ELR (cell line): ENCODE measurements at regions not wholly inside any gene's neighbourhood (a gene's known extent, or its start where the extent isn't known, plus 50 kb on each side); places are given as distances from the start of the nearest gene placed in this dataset.

Experiments
- DNase-seq: peaks from one replicate; pipeline ENCODE4 v3.0.0-alpha.2; 2015; ENCODE audit warnings: low read depth

DNA sequence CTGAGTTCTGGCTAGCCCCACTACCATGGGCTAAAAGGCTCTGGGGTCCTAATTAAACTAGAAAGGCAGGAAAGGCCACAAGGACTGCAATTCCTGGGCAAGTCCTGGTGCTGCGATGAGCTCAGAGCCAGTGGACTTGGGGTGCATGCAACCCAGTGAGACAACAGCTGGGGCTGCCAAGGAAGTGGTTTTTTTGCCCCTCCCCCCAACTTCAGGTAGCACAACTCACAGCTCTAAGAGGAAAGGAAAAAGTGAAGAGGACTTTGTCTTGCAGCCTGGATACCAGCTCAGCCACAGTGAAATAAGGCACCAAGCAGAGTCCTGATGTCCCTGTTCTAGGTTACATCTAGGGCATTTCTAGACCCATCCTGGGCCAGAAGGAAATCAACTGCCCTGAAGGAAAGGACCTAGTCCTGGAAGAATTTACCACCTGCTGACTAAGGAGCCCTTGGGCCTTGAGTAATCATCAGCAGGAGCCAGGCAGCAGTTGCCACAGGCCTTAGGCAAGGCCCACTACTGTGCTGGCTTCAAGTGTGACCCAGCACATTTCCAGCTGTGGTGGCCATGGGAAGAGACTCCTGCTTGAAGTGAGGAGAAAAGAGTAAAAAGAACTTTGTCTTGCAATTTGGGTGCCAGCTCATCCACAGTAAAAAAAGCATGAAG, 358.4 kb downstream of the BTBD3 start:
- no peak for DNase-seq

DNA sequence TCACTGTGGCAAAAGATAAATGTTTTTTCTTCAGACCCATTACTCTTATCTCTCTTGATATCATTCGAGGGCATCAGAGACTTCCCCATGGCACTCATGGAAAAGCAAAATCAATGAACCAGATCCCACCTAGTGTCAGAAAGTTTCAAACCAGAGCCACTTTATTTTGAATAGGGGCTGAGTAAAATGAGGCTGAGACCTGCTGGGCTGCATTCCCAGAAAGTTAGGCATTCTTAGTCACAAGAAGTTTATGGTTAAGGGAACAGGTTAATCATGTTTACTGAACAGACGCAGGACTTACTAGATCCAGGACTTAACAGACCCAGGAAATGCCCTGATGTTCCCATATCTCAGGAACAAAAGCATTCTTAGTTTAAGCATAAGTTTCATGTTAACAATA, 369.9 kb downstream of the BTBD3 start:
- DNase-seq = no peak

DNA sequence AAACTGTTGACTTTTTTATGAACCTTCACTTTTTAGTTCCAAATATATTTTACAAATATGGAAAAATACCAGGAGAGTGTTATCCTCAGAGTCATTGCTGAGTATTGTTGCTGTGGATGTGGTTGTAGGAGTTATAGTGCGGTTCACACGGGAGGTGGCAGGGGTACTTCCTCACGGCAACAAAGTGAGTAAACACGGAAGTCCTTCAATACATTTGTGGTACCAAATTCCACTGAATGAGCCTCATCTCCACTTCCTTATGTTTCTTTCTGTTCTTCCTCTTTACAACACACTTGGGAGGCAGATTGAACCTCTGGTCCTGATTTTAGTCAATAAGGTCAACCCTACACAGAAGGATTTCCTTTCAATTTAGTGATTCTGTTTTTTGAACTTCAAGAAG, 371.8 kb downstream of the BTBD3 start:
- no peak for DNase-seq

DNA sequence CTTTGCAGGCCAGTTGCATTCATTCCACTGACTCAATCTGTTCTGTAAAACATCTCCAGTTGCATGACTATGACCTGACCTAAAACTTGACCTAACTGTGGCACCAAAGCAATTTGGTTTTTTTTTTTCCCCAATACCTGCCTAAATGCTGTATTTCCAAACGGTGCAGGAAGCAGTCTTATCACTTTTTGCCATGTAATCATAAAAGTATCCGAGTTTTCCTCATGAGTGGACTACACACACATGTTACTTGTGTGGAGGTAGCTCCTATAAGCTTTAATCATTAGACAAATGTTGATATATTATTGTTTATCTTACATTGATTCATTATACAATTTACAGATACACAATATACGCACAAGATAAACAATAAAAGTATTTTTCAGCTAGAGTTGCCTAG, 373.7 kb downstream of the BTBD3 start:
- DNase-seq = no peak

DNA sequence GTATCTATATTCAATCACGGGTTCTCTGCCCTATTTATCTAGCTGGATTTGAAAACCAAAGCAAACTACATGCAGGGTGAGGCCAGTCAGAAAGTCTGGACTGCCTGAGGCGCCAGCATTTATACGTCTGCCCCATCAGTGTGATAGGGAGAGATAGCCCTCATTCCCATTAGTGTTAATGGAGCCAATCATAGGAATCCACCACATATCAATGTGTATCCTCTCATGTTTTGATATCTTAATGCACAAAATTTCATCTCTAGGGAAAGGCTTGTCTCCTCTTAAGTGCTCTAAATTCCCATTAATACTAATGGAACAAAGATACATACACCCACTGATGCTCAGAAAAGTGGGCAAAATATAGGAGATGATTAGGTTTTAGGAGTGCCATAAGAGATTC, 376.2 kb downstream of the BTBD3 start:
- DNase-seq = no peak

DNA sequence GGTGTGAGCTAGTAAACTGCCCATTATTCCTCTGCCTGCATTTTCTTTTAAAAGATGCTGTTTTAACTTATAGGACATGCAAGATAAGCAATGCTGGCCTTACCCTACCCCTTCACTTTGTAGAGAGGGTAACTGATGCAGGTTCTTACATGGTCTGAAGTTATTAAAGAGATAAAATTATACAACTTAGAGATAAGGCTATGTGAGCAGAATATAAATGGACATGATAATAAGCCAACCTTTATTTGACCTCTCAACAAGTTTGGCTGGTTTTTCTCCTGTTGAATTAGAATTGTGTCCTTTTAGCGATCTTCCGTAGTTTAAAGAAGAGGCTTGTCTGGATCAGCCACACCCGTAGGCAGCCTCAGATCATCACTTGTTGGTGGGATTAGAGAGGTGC, 377.0 kb downstream of the BTBD3 start:
- DNase-seq = no peak

DNA sequence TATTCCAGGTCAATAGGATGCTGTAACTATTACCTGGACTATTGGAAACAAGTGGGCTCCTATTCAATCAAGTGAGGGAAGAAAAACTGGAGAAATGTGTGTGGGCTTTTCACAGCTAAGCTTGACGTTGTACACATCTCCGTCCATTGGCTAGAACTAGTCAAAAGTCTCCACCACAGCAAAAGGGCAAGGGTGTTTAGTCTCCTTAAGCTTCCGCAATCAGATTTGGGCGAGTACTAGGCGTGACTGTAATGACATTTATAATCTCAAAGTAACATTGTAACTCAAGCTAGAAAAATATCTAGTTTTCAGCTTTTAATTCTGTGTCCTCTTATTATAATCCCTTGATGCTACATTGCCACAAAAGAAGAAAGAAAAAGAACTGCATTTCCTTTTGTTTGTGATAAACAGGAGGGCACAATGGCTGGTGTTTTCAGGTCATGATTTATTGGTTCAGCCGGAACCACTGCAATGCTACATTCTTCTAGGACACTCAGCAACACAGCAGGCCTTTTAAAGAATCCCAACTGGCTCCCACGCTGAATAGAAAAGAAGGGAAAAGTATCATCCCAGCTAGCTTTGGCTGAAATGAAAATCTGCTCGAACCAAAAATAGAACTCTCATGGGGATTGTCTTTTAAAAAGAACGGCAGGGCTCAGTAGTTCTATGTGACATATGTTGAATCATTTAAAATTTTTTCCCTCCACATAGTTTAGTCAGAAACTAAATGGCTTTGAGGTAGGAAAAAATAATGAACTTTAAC, 387.7 kb downstream of the BTBD3 start:
- DNase-seq = no peak

DNA sequence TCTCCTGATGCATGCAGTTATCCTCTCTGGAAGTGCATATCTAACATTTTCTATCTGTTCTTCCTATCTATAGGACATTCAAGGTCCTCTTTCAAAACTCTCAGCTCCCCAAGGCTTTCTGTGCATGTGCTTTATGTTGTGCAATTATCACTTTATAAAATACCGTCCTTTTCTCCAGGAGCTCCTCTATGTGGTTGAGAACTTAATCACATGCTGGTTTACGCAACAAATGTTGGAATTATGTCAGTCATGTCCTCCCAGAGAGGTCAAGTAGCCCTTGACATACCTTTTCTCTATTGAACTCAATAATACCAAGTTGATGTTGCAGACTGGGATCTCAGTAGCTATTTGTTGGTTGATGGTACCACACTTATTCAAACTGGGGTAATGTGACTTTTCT, 388.4 kb downstream of the BTBD3 start:
- no peak for DNase-seq

DNA sequence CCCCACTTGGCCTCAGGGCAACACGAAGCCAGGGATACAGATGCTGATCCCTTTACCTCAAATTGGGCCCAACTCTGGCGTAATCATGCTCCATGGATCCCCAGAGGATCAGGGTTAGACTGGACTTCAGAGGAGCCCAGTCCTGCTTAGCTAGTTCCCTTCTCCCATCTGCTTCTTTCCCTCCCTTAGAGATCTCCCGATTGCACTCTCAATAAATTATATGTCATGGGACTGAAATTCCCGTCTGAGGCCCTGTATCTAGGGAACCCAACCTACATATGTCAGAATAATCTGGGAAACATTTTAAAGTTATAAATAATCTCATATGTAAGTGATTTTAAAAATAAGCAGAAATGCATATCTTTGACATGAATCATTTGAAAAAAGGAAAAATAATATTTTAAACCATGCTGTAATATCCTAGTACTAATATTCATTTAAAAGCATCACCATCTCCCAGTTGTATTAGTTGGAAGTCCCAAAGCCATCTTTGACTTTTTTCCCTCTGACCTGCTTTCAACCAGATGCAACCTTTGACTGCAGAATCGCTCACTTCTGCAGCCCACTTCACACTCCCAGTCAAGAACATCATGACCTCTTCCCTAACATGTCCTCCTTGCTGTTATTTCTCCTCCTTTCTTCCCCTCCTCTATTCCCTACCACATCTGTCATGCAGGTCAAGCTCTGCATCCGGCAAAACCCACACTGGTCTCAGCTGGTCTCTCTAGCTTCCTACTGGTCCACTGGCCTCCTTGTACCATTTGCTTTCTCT, 393.6 kb downstream of the BTBD3 start:
- no peak for DNase-seq

DNA sequence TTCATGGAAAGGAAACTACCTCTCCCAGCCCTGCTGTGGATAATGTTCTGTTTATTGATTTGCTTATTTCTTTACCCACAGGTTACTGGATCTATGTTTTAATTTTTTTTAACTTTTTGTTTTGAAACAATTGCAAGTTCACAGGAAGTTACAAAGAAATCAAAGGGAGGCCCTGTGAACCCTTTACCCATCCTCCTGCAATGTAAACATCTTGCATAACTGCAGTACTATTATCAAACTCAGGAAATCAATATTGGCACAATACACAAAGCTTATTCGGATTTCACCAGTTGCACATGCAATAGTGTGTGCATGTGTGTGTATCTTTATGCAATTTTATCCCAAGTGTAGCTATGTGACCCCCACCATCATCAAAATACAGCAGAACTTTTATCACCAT, 398.0 kb downstream of the BTBD3 start:
- DNase-seq = no peak

DNA sequence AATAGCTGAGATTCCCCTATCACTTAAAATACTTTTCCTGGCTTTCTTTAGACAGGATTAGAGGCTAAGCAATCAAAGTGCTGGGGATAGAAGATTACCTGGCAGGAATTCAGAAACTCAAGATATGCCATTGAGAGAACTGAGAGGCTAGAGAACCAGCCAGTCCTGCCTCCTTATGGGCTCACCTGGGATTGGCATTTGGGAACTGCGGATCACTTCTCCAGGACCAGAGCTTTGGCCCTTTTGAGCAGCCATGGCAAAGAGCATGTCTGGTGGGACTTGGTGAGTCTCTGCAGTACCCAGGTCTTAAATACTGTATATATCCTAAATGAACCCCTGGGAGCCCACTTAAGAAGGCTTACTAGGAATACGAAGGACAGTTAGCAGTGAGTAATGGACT, 399.1 kb downstream of the BTBD3 start:
- no peak for DNase-seq

DNA sequence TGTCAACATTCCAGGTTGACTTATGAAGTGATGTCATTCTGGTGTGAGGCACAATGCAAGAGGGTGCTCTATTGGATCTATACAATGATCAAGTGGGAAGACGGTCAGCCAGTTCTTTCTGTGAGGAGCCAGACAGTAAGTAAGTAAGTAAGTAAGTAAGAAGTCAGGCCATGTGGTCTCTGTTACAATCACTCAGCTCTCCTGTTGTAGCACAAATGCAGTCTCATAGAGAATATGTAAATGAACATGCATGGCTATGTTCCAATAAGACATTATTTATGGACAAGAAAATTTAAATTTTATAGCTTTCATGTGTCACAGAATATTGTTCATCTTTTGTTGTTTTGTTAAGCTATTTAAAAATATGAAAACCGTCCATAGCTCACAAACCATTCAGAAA, 399.7 kb downstream of the BTBD3 start:
- DNase-seq = no peak

DNA sequence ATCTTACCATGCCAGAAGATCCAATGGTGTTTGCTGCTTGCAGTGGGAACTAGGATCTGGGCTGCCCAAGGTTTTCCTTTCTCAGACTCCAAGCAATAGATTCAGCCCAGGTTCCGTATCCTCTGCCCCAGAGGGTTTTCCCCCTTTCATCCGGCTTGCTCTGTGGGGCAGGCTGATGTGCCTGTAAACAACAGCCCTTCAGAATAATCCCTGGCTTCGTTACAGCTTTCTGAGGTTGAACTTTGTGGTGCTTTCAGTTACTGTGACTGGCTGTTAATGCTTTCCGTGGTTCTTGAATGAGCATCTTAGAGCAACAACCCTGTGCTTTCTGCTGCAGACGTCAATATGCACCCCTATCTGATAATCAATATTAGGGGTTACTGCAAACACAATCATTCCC, 400.4 kb downstream of the BTBD3 start:
- no peak for DNase-seq

DNA sequence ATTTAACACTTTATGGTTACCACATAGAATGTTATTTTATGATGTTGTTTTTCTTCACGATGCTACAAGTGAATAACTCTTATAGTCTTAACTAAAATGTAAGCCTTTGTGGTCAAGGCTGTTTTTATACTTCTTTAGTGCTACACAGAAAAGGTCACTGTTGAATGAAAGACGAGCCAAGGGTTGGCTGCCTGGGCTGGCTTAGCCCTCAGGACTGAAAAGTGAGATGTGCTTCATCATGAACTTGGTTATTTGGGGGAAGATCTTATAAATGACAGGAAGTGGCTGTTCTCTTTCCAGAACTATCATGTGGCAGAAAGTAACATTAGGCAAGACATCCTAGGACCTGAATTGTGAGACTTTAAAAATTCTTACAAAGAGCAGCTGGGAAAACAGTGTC, 404.0 kb downstream of the BTBD3 start:
- no peak for DNase-seq

DNA sequence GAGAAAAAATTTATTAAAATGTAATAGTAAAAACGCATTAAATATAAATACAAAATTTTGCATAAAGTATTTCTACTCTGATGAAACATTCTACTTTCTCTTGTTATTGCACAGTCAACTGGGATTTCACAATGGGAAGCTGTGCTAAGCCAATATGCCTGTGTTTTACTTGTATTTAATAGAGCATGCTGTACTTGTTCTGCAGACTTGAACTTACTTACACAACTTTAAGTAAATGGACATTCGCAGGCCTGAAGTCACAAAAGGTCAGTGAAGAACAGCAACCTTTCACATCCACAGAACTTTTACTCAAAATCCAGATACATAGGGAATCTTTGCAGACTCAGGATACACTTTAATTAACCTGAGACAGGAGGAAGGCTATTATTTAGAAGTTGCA, 409.5 kb downstream of the BTBD3 start:
- no peak for DNase-seq

DNA sequence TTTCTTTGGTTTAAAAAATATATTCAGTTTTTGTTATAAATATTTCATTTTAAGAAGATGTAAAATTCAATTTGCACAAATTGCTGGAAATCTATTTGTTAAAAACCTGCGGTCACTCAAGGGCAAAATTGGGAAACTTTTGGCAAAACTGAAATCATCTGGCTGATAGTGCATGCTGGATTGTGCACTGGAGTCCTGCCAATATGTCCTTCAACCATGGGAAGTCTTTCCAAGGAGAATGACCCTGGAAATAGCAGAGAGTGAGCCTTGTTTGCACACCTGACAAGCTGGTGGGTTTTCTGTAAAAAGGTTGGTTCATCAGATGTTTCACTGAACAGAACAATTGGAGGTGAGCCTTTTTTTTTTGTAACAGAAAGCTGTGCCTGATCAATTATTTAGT, 413.5 kb downstream of the BTBD3 start:
- no peak for DNase-seq

DNA sequence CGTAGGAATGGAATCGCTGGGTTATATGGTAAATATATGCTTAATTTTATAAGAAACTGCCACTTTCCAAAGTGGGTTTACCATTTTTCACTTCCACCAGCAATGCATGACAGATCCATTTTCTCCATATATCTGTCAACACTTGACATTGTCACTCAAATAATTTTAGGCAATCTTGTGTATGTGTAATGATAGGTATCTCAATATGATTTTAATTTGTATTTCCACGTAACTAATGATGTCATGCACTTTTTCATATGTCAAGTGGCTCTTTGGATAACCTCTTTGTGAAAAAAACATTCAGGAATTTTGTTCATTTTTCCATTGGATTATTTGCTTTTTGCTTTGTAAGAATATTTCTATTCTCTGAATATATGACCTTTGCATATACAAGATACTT, 419.9 kb downstream of the BTBD3 start:
- no peak for DNase-seq

DNA sequence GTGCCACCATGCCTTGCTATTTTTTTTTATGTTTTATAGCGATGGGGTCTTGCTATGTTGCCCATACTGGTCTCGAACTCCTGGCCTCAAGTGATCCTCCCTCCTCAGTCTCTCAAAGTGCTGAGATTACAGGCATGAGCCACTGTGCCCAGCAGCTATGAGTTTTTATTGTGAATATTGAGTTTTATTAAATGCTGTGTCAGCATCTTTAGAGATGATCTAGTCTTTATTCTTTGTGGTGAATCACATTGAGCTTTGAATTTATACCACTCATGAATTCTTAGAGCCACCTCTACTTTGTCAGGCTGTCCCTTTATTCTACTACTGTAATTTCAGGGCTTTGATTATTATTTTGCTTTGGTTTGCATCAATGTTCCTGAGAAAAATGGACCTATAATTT, 428.3 kb downstream of the BTBD3 start:
- no peak for DNase-seq

DNA sequence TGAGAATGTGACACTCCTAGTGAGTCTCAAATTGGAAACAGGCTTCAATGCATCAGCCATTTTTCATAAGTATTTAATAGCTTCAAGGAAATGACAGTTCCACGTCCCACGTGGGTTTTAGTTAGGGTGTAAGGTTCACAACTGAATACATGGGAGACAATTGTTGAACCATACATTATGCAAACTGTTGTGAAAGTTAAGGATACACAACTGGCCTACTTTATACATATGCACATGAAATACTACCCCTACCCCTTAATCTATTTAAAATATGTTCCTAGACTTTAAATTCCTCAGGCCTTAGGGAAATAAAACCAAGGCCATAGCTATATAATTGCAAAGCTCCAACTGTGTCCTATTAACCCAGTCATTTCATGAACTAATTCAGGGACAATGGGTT, 436.1 kb downstream of the BTBD3 start:
- DNase-seq = no peak

DNA sequence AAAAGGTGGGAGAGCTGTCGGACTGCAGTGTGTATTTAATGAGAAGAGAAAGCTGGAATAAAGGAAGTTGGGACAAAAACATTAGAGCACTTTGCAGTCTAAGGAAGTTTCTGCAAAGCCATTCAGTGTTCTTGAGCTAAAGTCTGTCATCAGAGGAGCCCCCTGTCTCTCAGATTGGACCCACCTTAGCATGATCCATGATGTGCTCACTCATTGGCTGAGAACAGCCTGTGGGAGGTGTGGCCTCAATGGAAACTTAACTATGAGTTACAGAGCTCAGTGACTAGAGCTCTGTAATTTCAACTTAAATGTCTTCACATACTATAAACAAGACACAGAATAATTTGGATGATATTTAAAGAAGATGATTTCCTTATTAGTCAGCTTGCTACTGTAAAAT, 437.0 kb downstream of the BTBD3 start:
- DNase-seq = no peak

DNA sequence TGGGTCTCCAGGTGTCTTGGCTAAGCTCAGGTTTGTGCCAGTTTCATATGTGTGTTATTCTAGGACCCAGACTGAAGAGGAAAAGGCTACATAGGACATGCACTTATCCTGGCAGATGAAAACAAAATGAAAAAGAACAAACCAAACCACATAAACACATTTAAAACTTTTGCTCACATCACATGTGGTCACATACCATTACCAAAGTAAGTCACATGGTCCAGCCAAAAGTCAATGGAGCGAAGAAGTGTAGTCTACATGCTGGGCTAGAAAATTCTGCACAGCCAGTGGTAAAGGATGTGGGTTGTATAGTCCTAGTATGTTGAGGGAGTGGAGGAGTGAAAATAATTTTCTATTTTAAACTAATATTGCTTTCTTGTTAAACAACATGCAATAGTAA, 437.5 kb downstream of the BTBD3 start:
- no peak for DNase-seq

DNA sequence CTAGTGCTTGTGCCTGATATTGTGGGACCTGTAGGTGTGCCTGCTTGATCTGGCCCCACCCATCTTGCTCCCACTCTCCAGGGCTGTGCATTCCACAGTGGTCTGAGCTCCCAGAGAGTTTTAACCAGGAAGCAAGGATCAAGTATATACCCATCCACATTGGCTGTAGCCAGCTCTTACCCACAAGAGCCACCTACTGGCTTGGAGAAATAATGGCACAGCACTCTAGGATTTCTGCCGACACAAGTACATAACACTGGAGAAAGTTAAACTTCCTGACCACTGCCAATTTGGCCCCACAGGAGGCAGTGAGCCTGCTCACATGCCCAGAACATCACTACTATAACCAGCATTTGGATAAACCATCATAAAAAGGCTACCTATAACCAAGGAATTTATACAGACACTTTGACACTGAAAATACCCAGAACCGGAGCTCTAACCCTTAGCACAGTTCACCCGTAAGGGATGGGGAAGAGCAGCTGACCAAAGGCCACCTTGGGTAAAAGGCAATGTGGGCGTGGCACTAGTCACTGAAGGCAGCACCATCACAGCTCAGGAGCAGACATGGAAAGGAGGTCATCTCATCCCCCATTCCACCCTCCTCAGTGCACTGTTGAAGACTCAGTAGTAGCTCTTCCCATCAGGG, 440.4 kb downstream of the BTBD3 start:
- no peak for DNase-seq

DNA sequence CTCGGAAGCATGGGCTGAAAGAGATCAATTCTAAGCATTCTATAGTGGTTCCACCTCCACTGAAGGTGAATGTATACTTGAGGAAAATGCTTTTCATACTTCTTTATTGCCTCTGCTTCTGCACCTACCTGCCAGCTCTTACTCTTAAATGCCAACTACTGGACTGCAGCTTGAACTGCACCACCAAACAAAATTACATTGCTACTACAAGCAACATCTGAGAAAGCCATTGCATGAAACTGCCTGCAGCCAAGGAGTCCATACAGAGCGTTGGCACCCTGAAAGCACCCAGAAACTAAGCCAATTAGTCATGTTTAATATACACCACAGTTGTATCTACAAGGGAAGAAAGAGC, 440.9 kb downstream of the BTBD3 start:
- DNase-seq = no peak
